C4-2B (cell line): ENCODE measurements at regions not wholly inside any gene's neighbourhood (a gene's known extent, or its start where the extent isn't known, plus 50 kb on each side); places are given as distances from the start of the nearest gene placed in this dataset.

Source experiments
- H3K27ac ChIP-seq: fragments of 450-650 bp; 2 replicates; pipeline ENCODE4 v1.5.1; 2017
- CTCF ChIP-seq: fragments of 450-650 bp; conservative IDR thresholded peaks from 2 replicates; pipeline ENCODE4 v1.5.1; 2017; ENCODE audit warnings: mild to moderate bottlenecking
- ZFX ChIP-seq: fragments of 450-650 bp; IDR thresholded peaks from 2 replicates; pipeline ENCODE4 v1.6.1; 2017

GRCh38 chrX:27878862-27879261 is 71.1 kb downstream of the MAGEB10 start:
- H3K27ac ChIP-seq: no peak overlapping the region
- TF ChIP-seq CTCF (no peak), ZFX (no peak)
